Kasumi-1 (cell line): ENCODE measurements at regions not wholly inside any gene's neighbourhood (a gene's known extent, or its start where the extent isn't known, plus 50 kb on each side); places are given as distances from the start of the nearest gene placed in this dataset.
A peak's percentile ranks its signal among the peaks of the same experiment; 100 is the strongest.
"Not testable (repeated sequence)": the region's sequence is repeated elsewhere in the genome, so short reads cannot be mapped to it uniquely, and the experiment has no call there.

Source experiments
- DNase-seq, 2 experiments: peaks; one replicate each; lab custom pipeline; 2025; lab: John Stamatoyannopoulos, UW

GRCh38 chr13:70995338-70995737 is 871.7 kb downstream of the DACH1 start:
- no peak for DNase-seq

DNA sequence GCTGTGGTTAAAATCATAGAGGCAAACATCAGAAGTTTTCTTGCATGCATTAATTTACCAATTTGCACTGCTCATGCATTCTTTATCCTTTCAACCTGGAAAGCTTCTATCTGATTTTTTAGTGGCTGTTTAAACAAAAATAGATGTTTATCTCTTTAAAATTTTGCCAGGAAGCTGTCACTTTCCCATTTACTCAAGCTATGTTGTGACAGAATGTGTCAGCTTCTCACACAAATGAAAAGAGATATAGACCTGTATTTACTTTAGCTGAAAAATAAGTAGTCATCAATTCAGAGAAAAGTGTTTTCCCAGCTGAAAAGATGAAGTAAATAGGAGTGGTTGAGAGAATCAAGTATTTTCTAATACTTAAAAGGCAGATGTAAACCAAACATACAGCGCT is 872.8 kb downstream of the DACH1 start:
- no peak for DNase-seq

GRCh38 chr13:70987043-70987442 is 878.8 kb upstream of the KLHL1 start:
- DNase-seq: no peak

DNA sequence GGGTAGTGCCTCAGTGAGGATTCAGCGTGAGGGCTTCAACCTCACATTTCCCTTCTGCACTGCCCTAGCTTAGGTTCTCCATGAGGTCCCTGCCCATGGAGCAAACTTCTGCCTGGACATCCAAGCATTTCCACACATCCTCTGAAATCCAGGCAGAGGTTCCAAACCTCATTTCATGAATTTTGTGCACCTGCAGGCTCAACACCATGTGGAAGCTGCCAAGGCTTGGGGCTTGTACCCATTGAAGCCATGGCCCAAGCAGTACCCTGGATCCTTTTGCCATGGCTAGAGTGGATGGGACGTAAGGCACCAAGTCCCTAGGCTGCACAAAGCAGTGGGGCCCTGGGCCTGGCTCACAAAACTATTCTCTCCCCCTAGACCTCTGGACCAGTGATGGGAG is 877.1 kb upstream of the KLHL1 start:
- no peak for DNase-seq

DNA sequence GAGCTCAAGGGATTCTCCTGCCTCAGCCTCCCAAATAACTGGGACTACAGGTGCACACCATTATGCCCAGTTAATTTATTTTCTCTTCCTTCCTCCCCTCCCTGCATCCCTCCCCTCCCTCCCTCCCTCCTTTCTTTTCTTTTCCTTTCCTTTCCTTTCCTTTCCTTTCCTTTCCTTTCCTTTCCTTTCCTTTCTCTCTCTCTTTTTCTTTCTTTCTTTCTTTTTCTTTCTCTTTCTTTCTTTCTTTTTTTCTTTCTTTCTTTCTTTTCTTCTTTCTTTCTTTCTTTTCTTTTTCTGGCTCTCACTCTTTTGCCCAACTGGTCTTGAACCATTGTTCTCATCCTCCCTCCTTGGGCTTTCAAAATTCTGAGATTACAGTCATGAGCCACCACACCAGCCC is 873.0 kb upstream of the KLHL1 start:
- DNase-seq: not testable (repeated sequence)

GRCh38 chr13:70969321-70969720 is 861.1 kb upstream of the KLHL1 start:
- DNase-seq: no peak

GRCh38 chr13:70967564-70967963 is 859.3 kb upstream of the KLHL1 start:
- DNase-seq: no peak

GRCh38 chr13:70964874-70965273 is 856.6 kb upstream of the KLHL1 start:
- DNase-seq: peak; percentile 20 to 46

GRCh38 chr13:70964124-70964523 is 855.9 kb upstream of the KLHL1 start:
- peak; percentile 27 to 50 for DNase-seq

DNA sequence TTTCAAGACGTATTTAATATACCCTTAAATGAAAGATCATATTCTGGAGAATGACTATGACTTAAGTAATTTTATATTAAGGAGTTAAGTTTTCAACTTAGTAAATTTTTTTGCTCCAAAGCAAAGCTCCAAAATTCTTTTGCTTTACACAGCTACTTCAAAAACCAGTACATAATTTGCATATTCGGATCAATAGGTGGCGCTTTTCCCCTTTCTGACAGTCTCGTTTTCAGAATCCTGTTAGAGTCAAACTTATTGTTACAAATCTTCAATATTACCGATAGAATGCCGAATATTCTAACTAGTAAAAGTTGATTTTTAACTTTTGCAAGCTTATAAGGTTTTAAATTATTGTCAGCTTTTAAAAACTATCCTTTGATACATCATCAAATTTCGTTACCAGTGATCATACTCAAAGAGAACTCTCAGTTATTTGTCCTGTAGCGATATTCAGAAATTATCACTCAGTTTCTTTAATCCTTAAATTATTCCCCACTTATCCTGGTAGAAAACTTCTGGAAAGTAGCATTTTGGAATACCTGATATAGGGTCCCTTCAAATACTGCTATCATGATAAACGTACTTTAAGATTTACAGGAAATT is 852.7 kb upstream of the KLHL1 start:
- DNase-seq: peak; percentile 21 to 47

DNA sequence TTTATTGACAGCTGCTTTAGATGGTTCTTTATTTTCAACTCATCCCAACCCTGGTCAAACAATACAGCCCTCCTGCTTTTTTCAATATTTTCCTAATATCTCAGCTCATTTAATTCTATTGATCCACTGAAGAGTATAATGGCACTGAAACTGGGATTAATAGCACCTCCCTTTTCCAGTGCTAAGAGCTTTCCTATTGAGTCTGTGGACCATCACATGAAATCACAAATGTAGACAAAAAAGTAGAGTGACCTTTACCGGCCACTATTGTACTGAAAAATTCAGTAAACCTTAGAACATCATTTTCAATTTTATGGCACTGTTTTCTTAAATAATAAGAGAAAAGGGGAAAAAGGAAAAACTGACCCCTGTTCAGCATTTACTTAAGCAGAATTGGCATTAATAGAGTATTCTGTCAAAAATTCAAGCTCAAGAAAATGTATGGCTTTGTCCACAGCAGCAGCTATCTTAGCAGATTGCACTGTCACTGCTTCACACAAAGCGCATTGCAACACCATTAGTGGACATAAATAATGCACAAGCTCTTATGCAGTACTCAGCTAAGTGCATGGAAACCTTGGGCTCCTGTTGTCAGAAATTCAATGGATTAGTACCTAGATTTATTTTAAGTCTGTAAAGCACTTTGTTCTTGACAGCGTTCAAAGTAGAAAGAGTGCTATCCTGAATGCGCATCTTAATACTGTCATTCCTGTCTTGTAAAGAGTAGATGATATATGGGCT is 851.0 kb upstream of the KLHL1 start:
- DNase-seq: no peak

DNA sequence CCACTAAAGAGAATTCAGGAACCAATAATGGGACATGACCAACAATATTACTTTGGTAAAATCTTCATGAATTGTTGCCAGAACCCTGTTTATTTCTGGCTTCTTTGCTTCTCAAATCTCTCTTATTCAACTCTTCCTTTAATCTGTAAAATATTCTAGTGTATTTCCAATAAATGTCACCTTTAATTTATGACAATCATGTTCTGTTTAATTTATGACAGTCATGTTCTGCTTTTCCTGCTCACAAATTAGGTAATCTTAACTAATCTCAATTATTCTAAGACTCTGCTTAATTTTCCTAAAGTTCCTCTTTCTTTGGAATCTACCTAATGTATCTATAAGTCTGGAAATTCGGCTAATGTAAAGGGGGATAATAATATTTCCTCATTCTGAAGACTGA is 847.6 kb upstream of the KLHL1 start:
- no peak for DNase-seq

GRCh38 chr13:70950664-70951063 is 842.4 kb upstream of the KLHL1 start:
- no peak for DNase-seq

DNA sequence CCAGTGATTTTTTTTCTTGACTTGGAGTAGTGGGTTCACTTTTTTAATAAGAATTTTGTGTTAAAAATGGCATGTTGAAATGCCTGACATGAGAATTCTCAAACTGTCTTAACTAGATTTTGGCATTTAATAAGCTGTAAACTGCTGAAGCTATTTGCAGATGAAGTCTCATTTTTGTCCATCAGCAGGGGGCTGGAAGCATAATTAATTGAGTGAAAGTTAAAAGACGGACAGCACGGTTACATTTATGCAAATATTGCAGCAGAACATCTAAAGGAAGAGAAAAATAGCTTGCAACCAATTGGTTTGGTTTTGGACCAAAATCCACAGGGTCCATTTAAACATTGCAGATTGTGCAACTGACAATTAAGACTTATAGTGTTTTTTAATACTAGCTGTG is 837.3 kb upstream of the KLHL1 start:
- no peak for DNase-seq

- no peak for DNase-seq
Measured at GRCh38 chr13:70941454-70941853, 833.2 kb upstream of the KLHL1 start.

DNA sequence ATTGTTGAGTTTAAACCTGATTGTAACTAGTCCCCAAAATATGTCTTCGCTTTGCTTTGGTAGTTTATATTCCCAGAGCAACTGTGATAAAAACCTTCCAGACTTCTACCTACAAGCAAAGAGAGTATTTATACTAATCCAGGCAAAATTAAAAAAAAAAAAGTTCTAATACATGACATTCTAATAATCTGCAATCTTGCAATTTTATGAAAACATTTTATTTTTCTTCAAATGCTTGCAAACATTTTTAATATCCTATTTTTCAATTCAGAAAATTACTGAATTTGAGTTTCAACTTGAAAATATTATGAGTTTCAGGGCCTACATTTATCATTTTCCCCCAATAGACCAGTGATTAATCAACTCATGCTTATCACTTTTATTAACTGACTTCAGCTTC is 830.2 kb upstream of the KLHL1 start:
- DNase-seq: no peak

DNA sequence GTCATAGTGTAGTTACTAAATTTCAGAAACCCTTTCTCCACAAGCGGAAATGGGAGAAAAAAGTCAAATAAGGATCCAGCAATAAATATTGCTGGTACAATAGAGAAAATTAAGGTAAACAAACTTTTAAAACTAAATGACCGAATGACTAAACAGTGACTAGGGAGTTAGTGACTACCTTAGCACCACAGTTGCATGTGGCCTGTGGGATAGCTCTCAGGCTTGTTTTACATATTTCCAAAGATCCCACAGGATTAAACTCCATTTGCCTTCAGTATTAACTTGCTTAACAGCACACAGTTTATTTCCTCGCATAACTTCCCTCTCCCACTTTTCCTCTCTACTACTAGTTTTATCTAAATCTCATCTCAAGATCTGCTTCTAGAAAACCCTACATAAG is 824.3 kb upstream of the KLHL1 start:
- DNase-seq: no peak

GRCh38 chr13:70923863-70924752 is 815.9 kb upstream of the KLHL1 start:
- DNase-seq: no peak

DNA sequence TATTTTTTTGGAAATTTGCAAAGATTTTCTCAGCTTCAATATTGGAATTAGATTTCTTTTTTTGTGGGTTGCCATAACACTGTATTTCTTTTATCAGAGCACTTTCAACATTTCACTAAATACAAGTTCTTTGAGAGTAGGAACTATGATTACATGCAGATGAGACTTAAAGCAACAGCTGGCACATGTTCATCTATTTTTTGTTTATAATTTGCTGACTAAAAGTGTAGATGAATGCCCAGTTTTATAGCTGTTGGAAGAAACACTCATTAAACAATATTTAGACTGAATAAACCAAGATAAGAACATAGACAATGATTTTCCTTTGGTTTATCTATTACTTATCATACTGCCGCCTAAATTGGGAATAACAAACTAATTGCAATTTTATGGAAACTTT is 803.0 kb upstream of the KLHL1 start:
- DNase-seq: no peak

DNA sequence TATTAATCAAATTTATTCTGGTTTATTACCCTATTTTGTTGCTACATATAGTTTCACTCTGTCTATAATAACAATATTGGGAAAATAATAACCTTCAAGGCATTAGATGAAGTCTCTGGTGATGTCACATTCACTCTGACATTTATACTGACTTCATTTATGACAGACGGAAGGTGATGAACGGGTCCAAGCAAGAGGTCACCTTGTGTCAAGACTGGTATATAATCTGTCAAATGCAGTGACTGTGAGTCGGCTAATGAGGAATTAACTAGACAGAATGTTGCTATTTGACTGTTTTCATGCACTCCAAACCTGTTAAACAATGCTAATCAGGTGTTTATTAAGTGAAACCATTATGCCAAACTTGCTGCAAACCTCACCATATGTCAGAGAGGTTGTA is 800.5 kb upstream of the KLHL1 start:
- DNase-seq: no peak

DNA sequence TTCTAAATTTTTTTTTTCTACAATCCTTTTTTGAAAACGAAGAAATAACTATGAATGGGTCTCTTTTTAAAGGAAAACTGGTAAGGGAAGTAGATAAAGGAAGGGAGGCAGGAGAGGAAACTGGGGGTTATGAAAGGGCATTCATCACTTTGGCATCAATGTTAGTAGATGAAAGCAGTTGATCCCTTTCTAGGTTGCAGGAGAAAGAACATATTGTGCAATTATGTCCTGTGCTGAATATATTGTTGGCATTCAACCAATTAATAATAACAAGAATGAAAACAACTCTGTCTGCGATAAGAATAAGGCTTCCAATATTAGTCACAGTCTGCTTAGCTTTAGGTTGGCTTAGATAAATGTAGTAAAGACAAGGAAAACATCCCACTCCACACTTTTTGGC is 796.8 kb upstream of the KLHL1 start:
- no peak for DNase-seq

DNA sequence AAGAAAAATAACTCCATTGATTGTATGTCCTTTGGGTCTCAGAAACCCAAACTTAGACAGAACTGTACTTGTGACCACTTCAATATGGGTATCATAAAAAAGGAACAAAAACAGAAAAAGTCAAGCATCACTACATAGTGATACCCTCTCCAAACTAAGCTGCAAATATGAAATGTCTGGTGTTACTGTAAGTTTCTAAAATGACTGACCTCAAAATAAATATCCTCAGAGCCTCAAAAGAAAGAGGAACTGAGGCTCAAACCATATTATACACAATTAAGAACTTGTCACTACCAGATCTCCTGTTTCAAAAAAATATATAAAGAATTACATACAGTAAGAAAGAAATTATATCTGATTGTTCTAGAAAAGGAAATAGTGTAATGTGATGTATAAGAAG is 787.9 kb upstream of the KLHL1 start:
- no peak for DNase-seq

GRCh38 chr13:70895599-70895998 is 787.3 kb upstream of the KLHL1 start:
- DNase-seq: no peak
